ENCODE measurements at regions not wholly inside any gene's neighbourhood (a gene's known extent, or its start where the extent isn't known, plus 50 kb on each side); places are given as distances from the start of the nearest gene placed in this dataset.

DNA sequence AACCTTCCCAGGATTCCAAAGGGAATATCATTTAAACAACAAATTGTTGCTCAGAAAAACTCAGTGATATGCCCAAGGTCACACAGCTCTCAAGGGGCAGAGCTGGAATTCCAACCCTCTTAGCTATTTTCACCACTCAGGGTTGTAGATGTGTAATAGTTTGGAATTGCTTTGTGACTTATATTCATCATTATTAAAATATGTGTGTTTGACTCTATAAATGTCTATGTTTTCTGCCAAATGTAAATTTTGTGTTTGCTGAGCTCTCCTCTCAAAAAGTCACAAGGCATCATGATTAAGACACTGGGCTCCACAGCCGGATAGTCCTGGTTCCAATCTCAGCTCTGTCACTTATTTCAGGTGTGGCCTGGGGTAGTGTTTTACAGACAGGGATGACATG lies 407.3 kb downstream of the TMEM135 start:
- TF ChIP-seq, protein P1, sequence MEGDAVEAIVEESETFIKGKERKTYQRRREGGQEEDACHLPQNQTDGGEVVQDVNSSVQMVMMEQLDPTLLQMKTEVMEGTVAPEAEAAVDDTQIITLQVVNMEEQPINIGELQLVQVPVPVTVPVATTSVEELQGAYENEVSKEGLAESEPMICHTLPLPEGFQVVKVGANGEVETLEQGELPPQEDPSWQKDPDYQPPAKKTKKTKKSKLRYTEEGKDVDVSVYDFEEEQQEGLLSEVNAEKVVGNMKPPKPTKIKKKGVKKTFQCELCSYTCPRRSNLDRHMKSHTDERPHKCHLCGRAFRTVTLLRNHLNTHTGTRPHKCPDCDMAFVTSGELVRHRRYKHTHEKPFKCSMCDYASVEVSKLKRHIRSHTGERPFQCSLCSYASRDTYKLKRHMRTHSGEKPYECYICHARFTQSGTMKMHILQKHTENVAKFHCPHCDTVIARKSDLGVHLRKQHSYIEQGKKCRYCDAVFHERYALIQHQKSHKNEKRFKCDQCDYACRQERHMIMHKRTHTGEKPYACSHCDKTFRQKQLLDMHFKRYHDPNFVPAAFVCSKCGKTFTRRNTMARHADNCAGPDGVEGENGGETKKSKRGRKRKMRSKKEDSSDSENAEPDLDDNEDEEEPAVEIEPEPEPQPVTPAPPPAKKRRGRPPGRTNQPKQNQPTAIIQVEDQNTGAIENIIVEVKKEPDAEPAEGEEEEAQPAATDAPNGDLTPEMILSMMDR (IDR thresholded peaks at IDR 0.05 in 4 of 5, conservative IDR thresholded peaks at IDR 0.05 in 1 of 5) = no peak
- TF ChIP-seq POLR2A (IDR thresholded peaks at IDR 0.05) = no peak
